Activated effector memory CD4-positive, alpha-beta T cell treated with anti-CD3 and anti-CD28 coated beads, Interleukin-2, amount 50 U/mL, for 16 hours (primary cell): ENCODE measurements at regions not wholly inside any gene's neighbourhood (a gene's known extent, or its start where the extent isn't known, plus 50 kb on each side); places are given as distances from the start of the nearest gene placed in this dataset.

Experiments
- DNase-seq: peaks from one replicate; pipeline ENCODE4 v3.0.0-alpha.2; 2020

DNA sequence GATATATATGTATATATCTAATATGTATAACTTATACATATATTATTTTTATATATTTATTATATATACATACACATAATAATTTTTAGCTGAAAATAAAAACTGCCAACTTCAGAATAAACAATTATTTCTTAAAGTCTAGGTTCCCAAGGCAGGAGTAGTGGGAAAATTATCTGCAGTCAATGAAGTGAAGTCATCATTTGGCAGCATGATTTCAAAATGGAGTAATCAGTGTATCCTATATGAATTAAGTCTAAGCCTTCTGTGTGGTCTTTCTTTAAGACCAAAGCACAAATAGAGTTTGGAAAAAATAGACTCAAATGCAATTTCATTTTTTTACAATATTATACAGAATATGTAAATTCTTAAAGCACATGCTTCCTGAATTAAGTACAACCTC is 251.0 kb downstream of the SAMD5 start:
- no peak for DNase-seq

DNA sequence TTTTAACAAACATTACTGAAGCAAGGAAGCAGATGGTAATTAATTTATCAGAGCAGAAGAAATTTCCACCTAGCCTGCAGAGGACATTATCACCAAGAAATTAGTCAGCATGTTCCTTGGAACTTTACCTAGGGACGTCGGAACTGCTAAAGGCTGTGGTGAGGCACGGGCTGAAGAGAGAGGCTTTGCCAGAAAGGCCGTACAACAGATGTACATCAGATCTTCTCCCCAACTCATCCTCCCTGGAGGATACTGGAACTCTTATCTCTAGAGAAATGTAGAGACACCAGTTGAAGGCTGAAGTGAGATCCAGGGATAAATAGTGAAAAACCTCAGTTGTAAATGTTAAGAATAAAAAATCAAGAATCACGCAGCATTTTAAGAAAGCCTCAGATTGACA is 257.1 kb downstream of the SAMD5 start:
- DNase-seq = no peak

DNA sequence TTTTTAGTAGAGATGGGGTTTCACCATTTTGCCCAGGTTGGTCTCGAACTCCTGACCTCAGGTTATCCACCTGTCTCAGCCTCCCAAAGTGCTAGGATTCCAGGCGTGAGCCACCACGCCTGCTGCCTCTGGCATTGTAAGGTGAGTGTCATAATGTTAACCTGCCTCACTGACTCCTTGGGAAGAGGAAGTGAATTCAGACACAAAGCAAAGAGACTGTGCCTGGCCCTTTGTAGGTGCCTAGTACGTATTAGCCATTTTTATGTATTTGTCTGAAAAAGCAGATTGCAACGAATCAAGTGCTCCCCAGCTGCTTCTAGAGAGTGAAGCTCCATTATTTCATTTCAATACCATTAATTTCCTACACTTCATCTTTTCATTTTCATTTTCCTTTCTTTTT is 260.5 kb downstream of the SAMD5 start:
- DNase-seq = no peak

DNA sequence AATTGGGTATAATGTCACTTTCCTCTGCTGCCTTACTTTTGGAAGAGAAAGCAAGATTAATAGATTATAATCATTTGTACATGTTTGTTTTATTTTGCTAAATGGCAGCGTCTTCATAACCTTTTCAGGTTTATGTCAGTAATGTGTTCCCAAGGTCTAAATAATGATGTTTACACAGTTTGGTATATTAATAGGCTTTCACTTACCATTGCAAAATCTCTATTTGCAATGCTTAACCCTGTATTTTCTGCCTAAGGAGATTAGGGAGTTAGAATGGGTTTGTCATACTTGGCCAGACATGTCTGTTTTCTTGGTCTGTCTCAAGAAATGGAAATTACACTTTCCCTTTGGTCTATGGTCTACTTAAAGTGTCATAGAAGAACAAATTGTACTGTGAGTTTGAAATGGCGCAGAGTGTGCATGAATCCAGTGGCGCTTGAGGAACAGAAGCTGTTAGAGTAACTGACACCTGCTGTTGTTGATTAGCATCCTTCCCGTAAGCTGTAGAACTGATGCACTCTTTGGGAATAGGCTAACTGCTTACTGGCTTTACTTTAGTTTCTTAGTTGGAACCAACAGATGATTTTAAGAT is 261.1 kb downstream of the SAMD5 start:
- DNase-seq = no peak

DNA sequence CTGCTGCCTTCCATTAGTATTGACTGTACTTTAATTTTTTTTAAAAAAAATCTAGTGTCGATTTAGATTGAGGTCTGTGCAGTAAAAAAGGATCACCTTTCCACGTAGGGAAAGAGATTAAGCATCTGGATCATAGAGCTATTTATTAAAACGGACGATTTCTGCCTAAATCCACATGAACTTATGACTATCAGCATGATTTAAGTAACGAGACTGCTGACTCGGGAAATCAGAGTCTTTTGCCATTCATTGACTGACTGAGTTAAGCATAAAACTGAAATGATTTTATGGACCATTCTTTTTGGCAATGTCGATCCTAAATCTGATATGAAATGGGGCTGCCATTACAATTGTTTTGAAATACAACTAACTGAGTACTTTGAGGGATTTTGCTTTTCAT is 261.7 kb downstream of the SAMD5 start:
- no peak for DNase-seq

DNA sequence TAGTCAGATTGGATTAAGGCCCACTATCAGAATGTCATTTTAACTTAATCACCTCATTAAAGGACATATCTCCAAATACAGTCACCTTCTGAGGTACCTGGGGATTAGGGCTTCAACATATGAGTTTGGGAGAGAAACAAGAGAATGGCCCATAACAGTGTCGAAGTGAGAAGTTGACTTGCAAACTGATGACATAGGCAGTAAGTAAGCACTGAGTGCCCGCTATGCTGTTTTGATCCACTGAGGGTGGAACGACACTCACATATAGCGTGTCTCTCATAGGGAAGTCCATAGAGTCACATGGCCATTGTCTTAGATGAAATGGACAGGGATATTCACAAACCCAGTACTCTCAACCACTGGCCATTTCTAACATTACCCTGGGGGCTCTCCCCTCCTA is 264.2 kb downstream of the SAMD5 start:
- DNase-seq = no peak

DNA sequence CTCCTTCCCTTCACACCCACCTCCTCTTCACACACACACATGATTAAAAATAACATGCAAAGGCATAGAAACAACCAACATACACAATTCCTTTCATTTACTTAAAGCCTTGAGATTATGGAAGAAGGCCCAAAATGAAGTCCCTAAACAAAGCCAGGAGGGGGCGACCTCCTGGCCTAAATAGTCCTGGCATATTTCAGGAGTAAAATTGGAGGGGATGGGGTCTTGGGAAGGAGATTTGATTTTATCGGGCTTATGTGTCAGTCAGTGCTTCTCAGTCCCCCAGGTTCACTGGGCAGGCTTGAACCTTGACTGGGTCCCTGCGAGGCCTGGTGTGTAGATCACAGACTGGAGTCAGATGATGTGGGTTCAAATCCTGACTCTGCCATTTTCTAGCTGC is 266.4 kb downstream of the SAMD5 start:
- no peak for DNase-seq

DNA sequence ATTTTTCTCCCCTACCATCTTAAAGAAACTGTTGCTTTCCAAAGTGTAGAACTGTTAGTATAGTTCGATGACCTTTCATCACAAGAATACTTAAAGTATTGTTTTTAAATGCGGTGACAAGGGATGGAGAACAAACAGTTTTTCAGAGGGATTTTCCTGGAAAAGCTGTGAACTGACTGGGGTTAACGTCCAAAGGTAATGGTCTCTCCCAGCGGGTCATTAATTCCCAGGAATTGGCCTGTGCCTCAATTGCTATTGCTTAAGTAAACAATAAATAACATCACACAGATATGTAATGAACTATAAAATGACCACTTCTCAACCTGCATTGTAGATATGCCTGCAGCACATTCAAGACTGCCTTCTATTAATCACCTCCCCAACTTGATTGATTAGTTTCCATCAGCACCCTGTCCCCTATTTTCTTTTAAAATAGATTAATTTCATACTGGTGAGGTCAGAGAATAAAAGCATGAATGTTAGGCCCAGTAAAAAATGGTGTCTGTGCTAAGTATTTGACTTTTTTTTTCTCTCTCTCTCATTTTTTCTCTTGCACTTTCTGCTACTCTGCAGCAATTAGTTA is 268.2 kb downstream of the SAMD5 start:
- DNase-seq = no peak

DNA sequence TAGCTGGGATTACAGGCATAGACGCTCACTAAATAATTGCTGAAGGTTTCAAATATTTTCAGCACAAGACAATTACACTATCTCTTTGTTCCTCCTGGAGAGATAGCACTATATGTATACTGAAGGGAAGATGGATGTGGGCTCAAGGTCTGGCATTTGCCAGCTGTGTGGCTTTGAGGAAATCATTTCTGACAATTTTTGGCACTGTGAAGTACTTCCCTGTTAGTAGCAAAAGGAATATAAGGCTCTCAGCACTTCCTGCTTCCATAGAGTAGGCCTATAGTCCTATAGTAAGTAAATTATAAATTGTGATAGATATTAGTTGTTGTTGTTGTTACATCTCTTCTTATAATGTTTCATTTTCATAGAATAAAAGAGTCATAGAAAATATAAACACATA is 271.1 kb downstream of the SAMD5 start:
- DNase-seq = no peak

DNA sequence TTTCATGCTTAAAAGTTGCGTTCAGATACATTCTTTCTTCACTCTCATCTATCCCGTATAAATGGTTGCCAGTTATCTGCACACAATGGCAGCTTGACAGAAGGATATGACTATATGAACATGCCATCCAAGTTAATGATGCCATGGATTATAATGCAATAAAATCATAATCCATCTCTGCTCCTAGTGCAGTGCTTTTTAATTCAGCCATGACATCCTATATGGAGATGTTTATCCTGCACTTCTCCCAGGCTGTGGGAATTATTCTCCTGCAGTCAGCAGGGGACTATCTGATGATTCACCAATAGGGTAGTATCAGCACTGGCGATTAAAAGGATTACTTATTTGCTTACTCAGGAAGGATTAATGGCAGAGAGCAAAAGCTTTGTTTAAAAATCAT is 273.8 kb downstream of the SAMD5 start:
- DNase-seq = no peak

DNA sequence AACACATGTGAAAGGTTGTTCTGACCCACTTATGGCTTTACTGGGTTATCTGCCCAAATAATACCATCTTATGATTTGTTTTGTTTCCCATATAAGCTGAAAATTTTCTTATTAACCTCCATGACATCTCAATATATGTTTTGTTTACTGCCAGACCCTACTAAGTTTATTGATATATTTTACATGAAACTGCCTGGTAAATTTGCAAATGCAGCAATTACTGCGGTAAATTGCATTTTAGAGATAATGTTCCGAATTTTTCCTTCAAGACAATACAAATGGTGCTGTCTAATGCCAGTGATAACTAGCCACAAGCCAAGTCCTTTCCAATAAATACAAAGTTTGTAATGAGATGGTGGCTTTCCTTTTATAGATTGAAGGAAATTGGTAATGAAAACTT is 275.9 kb downstream of the SAMD5 start:
- no peak for DNase-seq

DNA sequence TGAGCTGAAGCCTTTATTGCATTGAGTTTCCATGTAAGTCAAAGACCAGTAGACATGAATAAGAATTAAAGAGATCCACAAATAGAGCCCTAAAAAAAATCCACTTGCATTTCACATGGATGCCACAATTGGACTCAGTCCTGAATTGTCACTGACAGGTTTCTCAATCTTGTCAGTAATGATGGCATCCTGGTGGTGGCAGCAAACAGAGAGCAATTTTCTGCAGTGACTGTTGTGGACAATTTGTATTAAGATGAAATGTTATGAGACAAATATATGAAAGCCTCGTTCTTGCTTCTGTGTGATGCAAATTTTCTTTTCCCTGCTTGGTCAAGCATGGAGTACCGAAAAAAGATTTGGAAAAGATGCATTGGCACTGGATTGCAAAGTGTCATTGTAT is 278.9 kb downstream of the SAMD5 start:
- DNase-seq = no peak

DNA sequence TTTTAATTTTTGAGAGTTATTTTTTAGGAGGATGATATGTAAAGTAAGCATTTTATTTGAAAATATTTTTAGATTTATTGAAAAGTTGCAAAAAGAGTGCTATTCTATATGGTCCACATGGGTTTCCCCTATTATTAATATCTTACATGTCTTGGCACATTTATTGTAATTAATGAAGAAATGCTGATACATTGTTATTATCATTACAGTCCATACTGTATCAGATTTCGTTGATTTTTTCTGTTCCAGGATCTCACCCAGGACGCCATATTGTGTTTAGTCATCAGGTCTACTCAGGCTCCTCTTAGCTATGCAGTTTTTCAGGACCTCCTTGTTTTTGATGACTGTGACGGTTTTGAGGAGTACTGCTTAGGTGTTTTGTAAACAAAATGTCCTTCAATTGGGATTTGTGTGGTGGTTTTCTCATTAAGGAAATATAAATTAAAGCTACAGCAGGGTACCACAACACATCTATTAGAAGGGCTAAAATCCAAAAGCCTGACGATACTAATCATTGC is 281.0 kb downstream of the SAMD5 start:
- DNase-seq = no peak

DNA sequence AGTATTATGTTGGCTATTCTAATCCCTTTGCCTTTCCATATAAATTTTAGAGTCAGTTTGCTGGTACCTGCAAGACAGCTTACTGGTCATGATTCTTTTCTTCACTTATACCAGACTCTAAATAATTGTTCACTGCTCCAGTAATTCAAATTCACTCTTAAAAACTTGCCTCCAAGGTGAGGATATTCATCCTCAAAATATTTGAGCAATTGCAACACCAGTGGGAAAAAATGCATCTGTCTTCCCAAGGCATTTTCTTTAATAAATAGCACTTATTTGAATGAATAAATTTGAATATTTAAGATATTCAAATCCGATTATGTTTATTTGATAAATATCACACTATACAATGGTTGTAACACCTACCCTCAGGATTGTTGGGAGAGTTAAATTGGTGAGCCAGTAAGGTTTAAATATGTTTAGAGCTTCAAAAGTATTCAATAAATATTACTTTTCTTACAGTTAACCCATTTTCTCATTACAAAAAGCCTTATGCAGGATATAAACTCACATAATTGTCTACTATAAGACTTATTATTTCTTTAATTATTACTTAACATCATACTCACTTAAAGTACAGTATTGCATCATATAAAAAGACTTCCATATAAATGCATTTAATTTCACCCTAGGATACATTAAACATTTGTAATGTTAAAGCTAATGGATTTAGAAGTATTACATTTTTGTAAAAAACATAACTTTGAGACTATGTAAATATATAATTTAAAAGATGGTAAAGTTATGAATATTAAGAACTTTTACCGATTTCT is 285.6 kb downstream of the SAMD5 start:
- DNase-seq = no peak

DNA sequence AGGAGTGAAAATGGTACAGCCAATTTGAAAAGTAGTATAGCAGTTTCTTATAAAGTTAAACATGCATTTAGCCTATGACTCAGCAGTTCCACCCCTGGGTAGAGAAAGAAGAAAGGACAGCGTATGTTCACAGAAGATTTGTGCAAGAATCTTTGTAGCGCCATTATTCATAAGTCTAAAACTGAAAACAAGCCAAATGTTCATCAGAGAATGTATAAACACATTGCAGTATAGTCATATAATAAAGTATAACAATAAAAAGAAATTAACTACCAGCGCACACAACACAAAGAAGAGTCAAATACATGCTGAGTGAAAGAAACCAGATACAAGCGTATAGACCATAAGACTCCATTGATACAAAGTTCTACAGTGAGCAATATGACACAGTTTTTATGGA is 294.0 kb downstream of the SAMD5 start:
- no peak for DNase-seq

DNA sequence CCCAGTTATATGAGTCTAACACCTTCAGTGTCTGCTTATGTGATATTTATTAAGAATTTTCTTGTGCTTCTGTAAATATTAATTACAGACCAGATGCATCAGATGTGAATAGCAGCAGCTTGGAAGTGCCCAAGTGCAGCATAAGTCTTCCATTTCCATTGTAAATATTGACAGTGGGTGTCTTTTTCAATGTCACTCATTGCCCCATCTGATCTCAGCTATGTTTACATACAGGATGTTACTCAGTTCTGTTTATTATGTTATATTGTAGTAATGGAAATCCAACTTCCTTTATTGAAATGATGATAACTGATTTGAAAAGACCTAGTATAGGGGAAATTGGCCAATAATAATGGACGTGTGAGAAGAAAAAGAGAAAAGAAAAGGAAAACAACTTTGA is 296.7 kb downstream of the SAMD5 start:
- DNase-seq = no peak

DNA sequence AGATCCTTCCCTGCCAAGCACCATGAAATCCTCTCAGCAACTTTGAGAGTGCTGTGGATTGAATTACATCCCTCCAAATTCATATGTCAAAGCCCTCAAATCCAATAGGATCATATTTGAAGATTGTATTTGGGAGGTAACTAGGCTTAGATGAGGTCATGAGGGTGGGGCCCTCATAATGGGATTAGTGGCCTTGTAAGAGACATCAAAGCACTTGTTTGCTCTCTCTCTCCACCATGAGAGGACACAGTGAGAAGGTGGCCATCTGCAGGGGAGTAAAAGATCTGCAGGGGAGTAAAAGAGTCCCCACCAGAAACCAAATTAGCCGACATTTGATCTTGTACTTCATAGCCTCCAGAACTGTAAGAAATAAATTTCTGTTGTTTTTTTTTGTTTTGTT is 298.2 kb downstream of the SAMD5 start:
- DNase-seq = no peak

DNA sequence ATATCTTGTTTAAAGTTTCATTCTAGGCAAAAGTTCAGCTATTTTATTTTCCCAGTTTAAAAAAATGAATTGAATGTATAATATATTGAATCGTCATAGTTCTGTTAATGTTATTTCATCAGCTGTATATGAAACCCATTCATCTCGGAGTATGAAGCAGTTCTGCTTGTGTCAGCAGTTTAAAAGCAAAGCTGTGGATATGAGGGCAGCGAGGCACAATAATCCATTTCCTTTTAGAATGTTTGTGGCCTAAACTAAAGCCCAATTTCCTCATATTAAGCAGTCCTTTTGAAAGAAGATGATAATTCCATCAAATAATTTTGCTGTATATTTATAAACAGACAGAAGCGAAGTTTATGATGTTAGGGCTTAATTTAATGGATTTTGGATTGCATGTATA is 300.1 kb downstream of the SAMD5 start:
- no peak for DNase-seq

DNA sequence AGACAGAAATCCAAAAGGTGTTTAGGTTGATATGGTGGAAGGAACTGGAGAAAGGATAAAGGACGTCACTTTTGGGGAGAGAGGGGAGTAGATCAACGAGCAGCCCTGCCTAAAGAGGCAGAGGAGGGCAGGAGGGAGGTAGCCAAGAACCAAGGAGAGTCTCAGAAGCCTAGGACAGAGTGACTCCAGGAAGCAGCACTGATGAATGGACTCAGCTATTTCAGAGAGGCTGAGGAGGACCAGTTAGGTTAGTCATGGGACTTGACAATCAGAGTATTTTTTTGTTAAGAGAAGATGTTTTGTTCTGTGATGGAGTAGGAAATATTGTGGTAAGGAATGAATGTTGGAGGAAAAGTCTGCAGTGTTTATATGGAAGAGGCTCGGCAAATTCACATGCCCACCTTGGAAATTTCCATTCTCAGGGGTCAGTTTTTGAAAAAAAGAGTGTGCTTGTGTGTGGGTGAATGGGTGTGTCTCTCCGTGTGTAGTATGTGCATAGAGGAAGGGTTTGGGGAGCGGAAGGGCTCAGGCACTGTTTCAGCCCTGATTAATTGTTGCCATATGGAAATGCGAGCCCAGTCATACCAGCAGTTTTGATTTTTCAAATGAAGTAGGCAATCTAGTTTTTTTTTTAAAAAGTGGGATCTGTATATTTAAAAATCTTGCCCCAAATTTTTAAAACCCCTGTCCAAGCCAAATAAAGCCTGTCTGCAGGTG is 303.6 kb downstream of the SAMD5 start:
- no peak for DNase-seq

DNA sequence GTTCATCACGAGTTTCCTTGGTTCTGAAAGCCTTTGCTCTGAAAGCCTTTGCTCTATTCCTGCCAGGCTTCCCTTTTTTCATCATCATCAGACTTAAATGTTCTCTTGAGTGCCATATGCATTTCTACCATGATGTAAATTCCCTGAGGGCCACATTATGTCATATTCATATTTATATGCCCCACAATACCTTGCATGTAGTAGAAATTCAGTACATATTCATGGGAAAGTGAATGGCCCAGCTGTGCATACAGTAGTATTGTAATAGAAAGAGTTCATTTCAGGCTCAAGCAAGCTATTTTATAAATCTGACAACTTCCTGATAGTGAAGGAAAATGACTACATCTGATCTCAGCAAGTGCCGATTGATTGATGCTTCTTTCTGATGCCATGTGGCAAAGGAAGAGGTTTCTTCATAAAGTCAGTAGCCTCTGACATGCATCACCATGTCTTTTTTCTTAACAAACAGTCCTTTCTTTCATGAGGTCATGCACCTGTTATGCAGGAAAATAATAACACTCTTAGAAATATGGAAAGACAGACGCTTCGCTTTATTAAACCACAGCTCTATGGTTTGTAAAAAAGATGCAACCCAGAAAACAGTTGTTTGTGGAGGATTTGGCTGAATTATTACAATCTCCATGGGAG is 308.7 kb downstream of the SAMD5 start:
- no peak for DNase-seq

DNA sequence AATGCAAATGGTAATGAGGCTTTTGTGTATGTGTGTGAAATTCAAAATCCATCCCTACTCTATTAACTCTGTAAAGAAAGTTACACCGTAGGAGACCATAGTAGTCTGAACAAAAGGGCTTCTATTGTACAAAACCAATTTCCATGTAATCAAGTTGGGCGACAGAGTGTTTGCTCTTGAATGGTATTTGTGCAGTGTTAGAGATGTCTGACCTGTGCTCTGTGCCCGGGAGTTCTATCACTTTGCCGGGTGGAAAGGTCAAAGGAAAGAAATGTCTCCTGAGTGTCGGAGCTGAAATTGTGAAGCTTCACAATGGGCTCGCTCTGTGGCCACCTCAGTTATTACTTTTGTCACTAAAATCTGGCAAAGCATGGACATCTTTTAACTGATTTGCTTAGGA is 312.0 kb downstream of the SAMD5 start:
- no peak for DNase-seq

DNA sequence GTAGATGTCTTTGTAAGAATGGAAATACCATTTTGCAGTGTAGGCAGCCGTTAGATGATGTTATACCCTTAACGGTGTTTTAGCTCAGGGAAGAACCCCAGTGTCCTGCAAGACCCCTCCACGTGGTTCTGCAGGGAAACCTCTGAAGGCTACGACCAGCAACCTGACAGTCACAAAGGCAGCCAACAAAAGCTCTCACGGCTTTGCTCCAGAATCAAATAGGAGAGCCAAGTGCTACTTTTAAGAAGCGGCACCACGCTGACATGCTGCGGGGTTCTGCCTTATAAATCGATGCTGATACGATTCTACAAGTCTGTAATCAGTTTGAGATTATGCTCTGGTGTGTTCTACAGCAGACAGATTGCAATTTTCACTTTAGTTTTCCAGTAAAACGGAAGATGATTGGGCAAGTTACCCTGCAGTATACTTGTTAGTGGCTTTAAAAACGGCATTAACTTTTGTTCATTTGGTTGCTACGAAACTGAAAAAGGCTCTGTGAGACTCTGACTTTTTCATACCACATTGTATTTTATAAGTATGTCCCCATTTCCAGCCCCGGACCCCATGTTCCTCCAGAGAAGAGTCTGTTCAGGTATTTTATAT is 312.9 kb downstream of the SAMD5 start:
- no peak for DNase-seq

DNA sequence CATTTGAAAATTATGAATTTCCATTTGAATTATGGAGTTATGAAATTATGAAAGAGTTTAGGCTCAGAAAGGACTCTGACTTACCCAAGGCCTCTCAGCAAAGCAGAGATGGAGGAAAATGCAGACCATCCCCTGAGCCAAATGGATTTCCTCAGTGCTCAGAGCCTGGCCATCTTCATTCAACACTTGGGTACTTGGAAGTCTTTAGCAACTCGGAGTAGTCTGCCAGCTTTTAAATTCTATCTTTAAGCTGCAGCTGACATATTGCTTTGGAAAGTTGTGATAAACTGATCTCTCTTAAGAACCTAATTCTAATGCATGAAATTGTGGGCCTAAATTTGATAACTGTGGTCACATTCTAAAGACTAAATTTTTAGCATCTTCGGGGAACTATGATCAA is 315.4 kb downstream of the SAMD5 start:
- DNase-seq = no peak
